RWPE1 (cell line): ENCODE measurements at regions not wholly inside any gene's neighbourhood (a gene's known extent, or its start where the extent isn't known, plus 50 kb on each side); places are given as distances from the start of the nearest gene placed in this dataset.
A peak's percentile ranks its signal among the peaks of the same experiment; 100 is the strongest.

Experiments used
- CTCF ChIA-PET: fragments of 350-600 bp; sonication (Branson Sonifier 250); formaldehyde crosslinking; extraction: SDS; loops from one replicate; lab custom pipeline; 2021; lab: Yijun Ruan, JAX
- POLR2A ChIA-PET: fragments of 400-600 bp; formaldehyde crosslinking; extraction: SDS; loops from one replicate; lab custom pipeline; 2020; ENCODE audit warnings: antibody characterized with exemption; ENCODE audit not compliant: low non-redundant PET; lab: Yijun Ruan, JAX
- DNase-seq: peaks from one replicate; pipeline ENCODE4 v3.0.0; 2012; ENCODE audit warnings: low spot score
- H3K27ac ChIP-seq: fragments of 450-650 bp; 2 replicates; pipeline ENCODE4 v1.5.1; 2017
- CTCF ChIP-seq: fragments of 450-650 bp; conservative IDR thresholded peaks from 2 replicates; pipeline ENCODE4 v1.5.1; 2017; ENCODE audit warnings: low read depth, mild to moderate bottlenecking

- no peak for DNase-seq
- ChIA-PET POLR2A (no interaction called here), CTCF (no interaction called here)
- no peak overlapping the region for H3K27ac ChIP-seq
- TF ChIP-seq CTCF, result no peak
These were observed 790.6 kb upstream of the TYRP1 start for GRCh38 chr9:11902610-11903009.

- ChIA-PET POLR2A (no interaction called here), CTCF (no interaction called here)
- no peak for TF ChIP-seq CTCF
- H3K27ac ChIP-seq, result no peak overlapping the region
- no peak for DNase-seq
These were observed 777.5 kb upstream of the TYRP1 start for GRCh38 chr9:11915699-11916098.

- TF ChIP-seq CTCF, result no peak
- H3K27ac ChIP-seq, result no peak overlapping the region
- DNase-seq, result no peak
- CTCF ChIA-PET, result no interaction called here
- POLR2A ChIA-PET, result no interaction called here
These were observed 764.3 kb upstream of the TYRP1 start for GRCh38 chr9:11928871-11929321.

- no peak overlapping the region for H3K27ac ChIP-seq
- TF ChIP-seq CTCF, result no peak
- CTCF ChIA-PET, result no interaction called here
- peak; percentile 13 for DNase-seq
- POLR2A ChIA-PET, result no interaction called here
These were observed 762.1 kb upstream of the TYRP1 start for GRCh38 chr9:11931109-11931508.

GRCh38 chr9:11931751-11932150 lies 761.4 kb upstream of the TYRP1 start:
- CTCF ChIA-PET, result no interaction called here
- TF ChIP-seq CTCF, result no peak
- POLR2A ChIA-PET, result no interaction called here
- no peak for DNase-seq
- no peak overlapping the region for H3K27ac ChIP-seq

GRCh38 chr9:11933926-11934325 lies 759.3 kb upstream of the TYRP1 start:
- CTCF ChIA-PET, result interaction anchor here (0.6 kb wide), 1 partner anchor 835 kb away, joined by 3 read pairs; no protein-coding TSS in a partner anchor
- no peak overlapping the region for H3K27ac ChIP-seq
- DNase-seq, result peak; percentile 31
- TF ChIP-seq CTCF, result no peak
- POLR2A ChIA-PET, result no interaction called here

- DNase-seq, result peak; percentile 5
- no peak for TF ChIP-seq CTCF
- POLR2A ChIA-PET, result no interaction called here
- CTCF ChIA-PET, result no interaction called here
- no peak overlapping the region for H3K27ac ChIP-seq
These were observed 746.7 kb upstream of the TYRP1 start for GRCh38 chr9:11946531-11946930.
